Glutamatergic neuron (in vitro differentiated cells): ENCODE measurements at regions not wholly inside any gene's neighbourhood (a gene's known extent, or its start where the extent isn't known, plus 50 kb on each side); places are given as distances from the start of the nearest gene placed in this dataset.

Source experiments
- DNase-seq: peaks from one replicate; pipeline ENCODE4 v3.0.0; 2022
- H3K27ac Mint-ChIP-seq: one replicate; pipeline ENCODE4 v1.8.0; 2020; ENCODE audit warnings: mild to moderate bottlenecking, mixed read lengths, inconsistent platforms; ENCODE audit not compliant: unreplicated experiment
- H3K27me3 Mint-ChIP-seq: one replicate; pipeline ENCODE4 v1.8.0; 2020; ENCODE audit warnings: mild to moderate bottlenecking, moderate library complexity, mixed read lengths, inconsistent platforms; ENCODE audit not compliant: unreplicated experiment
- H3K36me3 Mint-ChIP-seq: one replicate; pipeline ENCODE4 v1.8.0; 2020; ENCODE audit warnings: mild to moderate bottlenecking, mixed read lengths, inconsistent platforms; ENCODE audit not compliant: unreplicated experiment
- H3K4me1 Mint-ChIP-seq: one replicate; pipeline ENCODE4 v1.8.0; 2020; ENCODE audit warnings: mild to moderate bottlenecking, low read depth, mixed read lengths, inconsistent platforms; ENCODE audit not compliant: unreplicated experiment
- H3K4me3 Mint-ChIP-seq: one replicate; pipeline ENCODE4 v1.8.0; 2020; ENCODE audit warnings: mild to moderate bottlenecking, mixed read lengths, inconsistent platforms; ENCODE audit not compliant: unreplicated experiment
- H3K9me3 Mint-ChIP-seq: one replicate; pipeline ENCODE4 v1.8.0; 2020; ENCODE audit warnings: mild to moderate bottlenecking, moderate library complexity, mixed read lengths, inconsistent platforms; ENCODE audit not compliant: unreplicated experiment
- CTCF ChIP-seq: fragments of 200-600 bp; sonication (generic); IDR thresholded peaks from one replicate; pipeline ENCODE4 v1.5.0; 2021; ENCODE audit not compliant: partially characterized antibody, unreplicated experiment

GRCh38 chr14:83764656-83765599, 1765.0 kb upstream of the FLRT2 start:
- TF ChIP-seq CTCF = no peak
- Mint-ChIP-seq H3K36me3 (no peaks in the 10 kb centered on the region), H3K4me3 (no peak overlapping the region), H3K27ac (no peak overlapping the region), H3K27me3 (no peaks in the 10 kb centered on the region), H3K4me1 (peaks cover 1% of the 10 kb centered on the region), H3K9me3 (no peaks in the 10 kb centered on the region)
- no peak for DNase-seq

DNA sequence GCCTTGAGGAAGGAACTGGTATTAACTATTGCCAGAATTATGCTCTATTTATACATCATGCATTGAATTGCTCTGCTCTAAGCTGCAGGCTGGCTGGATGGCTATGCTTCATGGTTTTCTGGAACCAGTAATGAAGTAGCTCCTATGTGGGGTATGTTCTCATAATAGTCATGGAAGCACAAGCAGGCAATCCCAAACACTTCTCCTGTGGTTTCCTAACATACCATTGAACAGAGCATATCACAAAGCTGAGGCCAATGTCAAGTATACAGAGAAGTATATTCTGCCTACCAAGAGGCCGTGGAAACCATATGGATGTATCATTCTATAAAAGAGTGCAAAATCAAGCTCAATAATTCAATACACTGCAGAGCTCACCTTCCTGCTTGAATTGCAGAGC, 1752.4 kb upstream of the FLRT2 start:
- Mint-ChIP-seq H3K36me3 (no peaks in the 10 kb centered on the region), H3K27ac (no peak overlapping the region), H3K9me3 (peaks cover 2% of the 10 kb centered on the region), H3K4me3 (no peak overlapping the region), H3K27me3 (no peaks in the 10 kb centered on the region), H3K4me1 (no peaks in the 10 kb centered on the region)
- no peak for TF ChIP-seq CTCF
- no peak for DNase-seq

DNA sequence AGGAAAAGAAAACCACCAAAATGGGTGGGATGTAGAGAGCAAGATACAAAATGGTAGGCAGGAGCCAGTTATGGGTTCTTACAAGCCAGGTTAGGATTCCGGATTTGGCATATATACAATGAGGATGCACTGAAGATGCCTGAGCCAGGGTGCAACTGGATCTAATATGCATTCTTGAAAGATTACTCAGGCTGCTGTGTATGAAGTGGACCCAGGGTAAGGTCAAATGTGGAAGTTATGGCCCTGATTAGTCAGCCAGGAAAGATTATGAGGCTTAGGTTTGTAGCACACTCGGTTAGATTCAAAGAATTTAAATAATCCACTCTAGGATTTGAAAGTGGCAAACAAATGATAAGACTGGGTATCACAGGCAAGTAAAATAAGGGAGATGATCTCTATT, 1750.7 kb upstream of the FLRT2 start:
- peaks cover 2% of the 10 kb centered on the region for H3K9me3 Mint-ChIP-seq
- DNase-seq = no peak
- H3K27me3 Mint-ChIP-seq = no peaks in the 10 kb centered on the region
- no peaks in the 10 kb centered on the region for H3K4me1 Mint-ChIP-seq
- H3K4me3 Mint-ChIP-seq = no peak overlapping the region
- TF ChIP-seq CTCF = no peak
- no peak overlapping the region for H3K27ac Mint-ChIP-seq
- H3K36me3 Mint-ChIP-seq = no peaks in the 10 kb centered on the region

GRCh38 chr14:83780321-83780720, 1749.6 kb upstream of the FLRT2 start:
- no peak overlapping the region for H3K4me3 Mint-ChIP-seq
- no peaks in the 10 kb centered on the region for H3K27me3 Mint-ChIP-seq
- H3K9me3 Mint-ChIP-seq = peaks cover 2% of the 10 kb centered on the region
- no peak for DNase-seq
- TF ChIP-seq CTCF = no peak
- H3K4me1 Mint-ChIP-seq = no peaks in the 10 kb centered on the region
- no peak overlapping the region for H3K27ac Mint-ChIP-seq
- no peaks in the 10 kb centered on the region for H3K36me3 Mint-ChIP-seq

DNA sequence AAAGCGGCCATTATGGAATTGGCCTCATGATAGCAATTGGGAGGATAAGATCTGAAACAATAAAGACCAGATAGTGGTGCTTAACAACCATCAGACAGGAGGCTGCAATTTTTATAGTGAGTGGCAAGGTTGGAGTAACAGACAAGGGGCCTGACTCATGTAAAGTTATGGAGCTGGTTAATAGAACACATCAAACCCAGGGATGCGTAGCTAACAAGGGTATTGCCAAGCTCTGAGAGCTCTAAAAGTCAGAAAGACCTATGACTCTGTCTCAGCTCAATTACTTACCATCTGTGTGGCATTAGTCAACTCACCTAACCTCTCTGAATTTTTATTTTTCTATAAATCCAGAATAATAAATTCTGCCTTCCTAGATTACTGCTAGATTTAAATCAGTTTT, 1731.5 kb upstream of the FLRT2 start:
- Mint-ChIP-seq H3K4me3 (no peak overlapping the region), H3K27ac (no peak overlapping the region), H3K27me3 (no peaks in the 10 kb centered on the region), H3K36me3 (no peaks in the 10 kb centered on the region), H3K9me3 (peaks cover 2% of the 10 kb centered on the region), H3K4me1 (peaks cover 11% of the 10 kb centered on the region)
- no peak for TF ChIP-seq CTCF
- DNase-seq = no peak
